Activated naive CD4-positive, alpha-beta T cell treated with anti-CD3 and anti-CD28 coated beads for 36 hours (primary cell): ENCODE measurements at regions not wholly inside any gene's neighbourhood (a gene's known extent, or its start where the extent isn't known, plus 50 kb on each side); places are given as distances from the start of the nearest gene placed in this dataset.
"Not testable (repeated sequence)": the region's sequence is repeated elsewhere in the genome, so short reads cannot be mapped to it uniquely, and the experiment has no call there.

Source experiments
- CTCF ChIA-PET: fragments of 350-600 bp; sonication (Branson Sonifier 250); formaldehyde crosslinking; loops from one replicate; lab custom pipeline; 2021; ENCODE audit warnings: antibody characterized with exemption; lab: Charles Lee
- DNase-seq: peaks from one replicate; pipeline ENCODE4 v3.0.0-alpha.2; 2020
- H3K27ac Mint-ChIP-seq: one replicate; pipeline ENCODE4 v1.8.0; 2021; ENCODE audit warnings: mild to moderate bottlenecking, mixed read lengths
- H3K27me3 Mint-ChIP-seq: one replicate; pipeline ENCODE4 v1.8.0; 2021; ENCODE audit warnings: low read depth, mixed read lengths
- H3K36me3 Mint-ChIP-seq: one replicate; pipeline ENCODE4 v1.8.0; 2021; ENCODE audit warnings: low read depth, mixed read lengths
- H3K4me1 Mint-ChIP-seq: one replicate; pipeline ENCODE4 v1.8.0; 2021; ENCODE audit warnings: low read depth, mixed read lengths
- H3K4me3 Mint-ChIP-seq: one replicate; pipeline ENCODE4 v1.8.0; 2021; ENCODE audit warnings: mild to moderate bottlenecking, moderate library complexity, mixed read lengths
- H3K9me3 Mint-ChIP-seq: one replicate; pipeline ENCODE4 v1.8.0; 2021; ENCODE audit warnings: mixed read lengths
- intact Hi-C: fragments of 100-400 bp; cut with micrococcal nuclease; formaldehyde crosslinking; loops from one replicate; pipeline ENCODE4 v1.15.1; 2023

- peaks cover 11% of the 10 kb centered on the region for H3K27me3 Mint-ChIP-seq
- H3K36me3 Mint-ChIP-seq, CTCF ChIA-PET, DNase-seq, H3K4me3 Mint-ChIP-seq, intact Hi-C loops, H3K27ac Mint-ChIP-seq, H3K4me1 Mint-ChIP-seq: not testable (repeated sequence)
- H3K9me3 Mint-ChIP-seq: peaks cover 27% of the 10 kb centered on the region
Measured at GRCh38 chr7:97234494-97234893, 117.0 kb downstream of the SDHAF3 start.

DNA sequence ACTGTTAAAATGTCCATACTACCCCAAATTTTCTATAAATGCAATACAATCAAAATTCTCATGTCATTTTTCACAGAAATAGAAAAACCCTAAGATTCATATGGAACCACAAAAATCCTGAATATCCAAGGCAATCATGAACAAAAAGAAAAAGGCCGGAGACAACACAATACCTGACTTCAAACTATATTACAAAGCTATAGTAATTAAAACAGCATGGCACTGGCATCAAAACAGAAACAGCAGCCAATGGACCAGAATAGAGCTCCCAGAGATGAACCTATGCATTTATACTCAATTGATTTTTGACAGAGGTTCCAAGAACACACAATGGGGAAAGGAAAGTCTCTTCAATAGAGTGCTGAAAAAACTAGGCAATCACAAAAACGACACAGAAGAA lies 128.8 kb downstream of the SDHAF3 start:
- peaks cover 7% of the 10 kb centered on the region for H3K9me3 Mint-ChIP-seq
- H3K27ac Mint-ChIP-seq: no peak overlapping the region
- CTCF ChIA-PET: no interaction called here
- peaks cover 2% of the 10 kb centered on the region for H3K36me3 Mint-ChIP-seq
- DNase-seq: no peak
- intact Hi-C loops: no loop called here
- H3K27me3 Mint-ChIP-seq: peaks cover 3% of the 10 kb centered on the region
- no peak overlapping the region for H3K4me3 Mint-ChIP-seq
- H3K4me1 Mint-ChIP-seq: no peaks in the 10 kb centered on the region

GRCh38 chr7:97258187-97258586 lies 140.7 kb downstream of the SDHAF3 start:
- CTCF ChIA-PET, H3K4me3 Mint-ChIP-seq, H3K27me3 Mint-ChIP-seq, H3K9me3 Mint-ChIP-seq, DNase-seq, H3K27ac Mint-ChIP-seq, H3K4me1 Mint-ChIP-seq, H3K36me3 Mint-ChIP-seq, intact Hi-C loops: not testable (repeated sequence)

DNA sequence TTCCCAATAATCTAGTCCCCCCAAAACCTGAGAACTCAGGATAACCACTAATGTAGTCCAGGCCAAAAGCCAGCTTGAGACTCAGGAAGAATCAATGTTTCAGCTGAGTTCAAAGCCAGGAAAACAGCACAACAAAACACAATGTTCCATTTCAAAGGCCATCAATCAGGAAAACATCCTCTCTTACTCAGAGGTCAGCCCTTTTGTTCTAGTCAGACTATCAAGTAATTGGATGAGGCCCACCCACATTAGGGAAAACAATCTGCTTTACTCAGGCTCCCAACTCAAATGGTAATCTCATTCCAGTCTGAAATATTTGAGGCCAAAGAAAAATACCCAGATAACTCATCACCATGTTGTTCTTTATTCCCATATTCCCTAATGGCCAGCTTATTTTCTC lies 152.2 kb downstream of the SDHAF3 start:
- Mint-ChIP-seq H3K27ac (no peak overlapping the region), H3K9me3 (no peaks in the 10 kb centered on the region), H3K27me3 (peaks cover 5% of the 10 kb centered on the region), H3K4me3 (no peak overlapping the region), H3K4me1 (no peaks in the 10 kb centered on the region), H3K36me3 (no peaks in the 10 kb centered on the region)
- CTCF ChIA-PET: no interaction called here
- no peak for DNase-seq
- intact Hi-C loops: no loop called here

DNA sequence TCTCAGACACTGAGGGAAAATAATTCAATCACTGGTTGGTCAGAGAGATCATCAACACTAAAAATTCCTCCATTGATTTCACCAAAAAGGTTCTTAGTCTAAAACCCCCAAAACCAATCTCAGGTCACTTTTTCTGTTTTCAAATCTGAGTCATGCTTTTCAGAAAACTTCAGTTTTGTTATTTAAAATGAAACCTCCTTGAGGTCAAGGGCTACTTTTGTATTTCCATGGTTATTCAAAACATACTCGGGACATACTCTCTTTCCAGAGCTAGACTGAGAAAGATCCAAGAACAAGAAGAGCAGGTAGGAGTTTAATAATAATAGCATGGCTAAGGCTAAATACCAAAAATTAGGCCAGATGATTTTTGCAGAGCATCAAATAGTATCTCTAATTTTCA lies 152.8 kb downstream of the SDHAF3 start:
- intact Hi-C loops: no loop called here
- Mint-ChIP-seq H3K36me3 (no peaks in the 10 kb centered on the region), H3K27ac (no peak overlapping the region), H3K4me1 (no peaks in the 10 kb centered on the region), H3K9me3 (no peaks in the 10 kb centered on the region), H3K4me3 (no peak overlapping the region), H3K27me3 (peaks cover 5% of the 10 kb centered on the region)
- CTCF ChIA-PET: no interaction called here
- no peak for DNase-seq

DNA sequence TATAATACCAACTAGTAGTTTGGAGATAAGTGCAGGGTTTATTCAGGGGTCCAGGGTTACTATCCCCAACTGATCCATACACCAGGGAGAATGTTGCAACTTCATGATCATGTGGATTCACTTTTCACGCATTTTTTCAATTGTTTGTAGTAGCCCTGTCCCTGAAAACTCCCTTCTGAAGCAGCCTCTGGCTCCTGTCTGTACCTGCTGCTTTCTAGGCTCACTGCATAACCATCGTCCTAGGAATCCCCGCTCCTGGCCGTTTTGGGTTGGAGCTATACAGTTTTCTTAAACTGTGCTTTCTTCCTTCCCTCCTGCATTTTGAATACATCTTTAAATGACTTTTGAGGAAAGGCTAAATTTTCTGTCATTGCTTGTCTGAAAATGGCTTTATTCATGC lies 154.1 kb downstream of the SDHAF3 start:
- Mint-ChIP-seq H3K36me3 (no peaks in the 10 kb centered on the region), H3K27ac (no peak overlapping the region), H3K4me1 (no peaks in the 10 kb centered on the region), H3K9me3 (no peaks in the 10 kb centered on the region), H3K4me3 (no peak overlapping the region), H3K27me3 (peaks cover 5% of the 10 kb centered on the region)
- CTCF ChIA-PET: no interaction called here
- intact Hi-C loops: no loop called here
- no peak for DNase-seq

DNA sequence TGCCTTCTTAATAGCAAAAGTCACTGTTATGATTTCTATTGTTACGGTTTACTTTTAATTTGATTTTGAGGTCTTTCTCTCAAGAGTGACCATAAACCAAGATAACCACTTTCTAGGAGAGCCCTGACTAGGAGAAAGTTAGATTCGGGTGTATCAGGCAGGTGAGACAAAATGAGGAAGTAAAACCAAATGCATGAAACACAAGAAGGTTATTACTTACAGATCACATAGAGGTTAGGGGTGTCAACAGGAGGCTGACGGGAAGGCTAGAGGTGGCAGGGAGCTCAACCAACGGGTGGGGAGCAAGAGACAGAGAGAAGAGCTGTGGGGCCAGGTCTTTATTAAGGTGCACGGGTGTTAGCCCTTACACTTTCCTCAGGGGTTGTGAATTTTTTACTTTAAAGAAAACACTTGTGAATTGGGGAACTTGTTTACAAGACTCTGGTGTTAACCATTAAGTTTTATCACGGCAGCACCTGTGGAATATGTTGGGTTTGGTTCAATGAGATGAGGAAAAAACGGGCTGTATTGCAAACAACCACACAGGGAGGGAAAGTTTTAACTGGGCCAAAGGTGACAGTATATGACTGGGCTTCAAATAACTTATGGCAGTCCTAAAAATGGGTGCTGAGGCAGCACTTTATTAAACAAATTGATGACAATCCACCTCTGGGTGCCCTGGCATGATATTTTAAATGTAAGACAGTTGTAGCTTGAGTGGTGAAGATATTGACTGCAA lies 154.9 kb downstream of the SDHAF3 start:
- CTCF ChIA-PET: no interaction called here
- Mint-ChIP-seq H3K27me3 (peaks cover 5% of the 10 kb centered on the region), H3K4me3 (no peak overlapping the region), H3K36me3 (no peaks in the 10 kb centered on the region), H3K4me1 (no peaks in the 10 kb centered on the region), H3K9me3 (no peaks in the 10 kb centered on the region), H3K27ac (no peak overlapping the region)
- intact Hi-C loops: no loop called here
- no peak for DNase-seq

DNA sequence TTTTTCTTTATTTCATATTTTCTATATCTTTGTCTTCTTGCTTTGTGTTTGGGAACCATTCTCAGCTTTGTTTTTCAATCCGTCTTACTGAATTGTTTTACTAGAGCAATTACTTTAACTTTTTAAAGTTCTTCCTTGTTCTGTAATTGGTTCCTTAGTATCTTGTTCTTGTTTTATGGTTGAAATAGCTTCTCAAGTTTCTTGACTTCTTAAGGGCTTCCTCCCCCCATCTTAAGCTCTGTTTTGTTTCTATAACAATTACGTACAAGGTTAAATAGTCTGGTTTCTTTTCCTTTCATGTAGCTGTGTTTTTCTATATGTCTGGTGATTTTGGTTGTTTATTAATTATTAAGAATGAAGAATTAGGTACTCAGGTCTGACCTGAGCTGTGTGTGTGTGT lies 158.0 kb downstream of the SDHAF3 start:
- intact Hi-C loops: no loop called here
- CTCF ChIA-PET: no interaction called here
- Mint-ChIP-seq H3K4me1 (no peaks in the 10 kb centered on the region), H3K9me3 (no peaks in the 10 kb centered on the region), H3K4me3 (no peak overlapping the region), H3K36me3 (no peaks in the 10 kb centered on the region), H3K27ac (no peak overlapping the region), H3K27me3 (peaks cover 5% of the 10 kb centered on the region)
- no peak for DNase-seq

- H3K4me3 Mint-ChIP-seq: no peak overlapping the region
- H3K36me3 Mint-ChIP-seq: no peaks in the 10 kb centered on the region
- H3K27ac Mint-ChIP-seq: no peak overlapping the region
- DNase-seq: no peak
- intact Hi-C loops: no loop called here
- H3K4me1 Mint-ChIP-seq: no peaks in the 10 kb centered on the region
- H3K27me3 Mint-ChIP-seq: peaks cover 2% of the 10 kb centered on the region
- H3K9me3 Mint-ChIP-seq: no peaks in the 10 kb centered on the region
- CTCF ChIA-PET: no interaction called here
Measured at GRCh38 chr7:97280950-97281349, 163.5 kb downstream of the SDHAF3 start.

GRCh38 chr7:97285348-97285747 lies 167.8 kb downstream of the SDHAF3 start:
- CTCF ChIA-PET: no interaction called here
- no peak for DNase-seq
- peaks cover 2% of the 10 kb centered on the region for H3K27me3 Mint-ChIP-seq
- intact Hi-C loops: no loop called here
- peaks cover 4% of the 10 kb centered on the region for H3K9me3 Mint-ChIP-seq
- H3K4me3 Mint-ChIP-seq: no peak overlapping the region
- peaks cover 1% of the 10 kb centered on the region for H3K36me3 Mint-ChIP-seq
- H3K27ac Mint-ChIP-seq: no peak overlapping the region
- no peaks in the 10 kb centered on the region for H3K4me1 Mint-ChIP-seq

- DNase-seq: no peak
- Mint-ChIP-seq H3K27me3 (no peaks in the 10 kb centered on the region), H3K4me1 (no peaks in the 10 kb centered on the region), H3K27ac (no peak overlapping the region), H3K36me3 (peaks cover 1% of the 10 kb centered on the region), H3K4me3 (no peak overlapping the region), H3K9me3 (peaks cover 2% of the 10 kb centered on the region)
- CTCF ChIA-PET: no interaction called here
- intact Hi-C loops: no loop called here
Measured at GRCh38 chr7:97293031-97293430, 175.5 kb downstream of the SDHAF3 start.

DNA sequence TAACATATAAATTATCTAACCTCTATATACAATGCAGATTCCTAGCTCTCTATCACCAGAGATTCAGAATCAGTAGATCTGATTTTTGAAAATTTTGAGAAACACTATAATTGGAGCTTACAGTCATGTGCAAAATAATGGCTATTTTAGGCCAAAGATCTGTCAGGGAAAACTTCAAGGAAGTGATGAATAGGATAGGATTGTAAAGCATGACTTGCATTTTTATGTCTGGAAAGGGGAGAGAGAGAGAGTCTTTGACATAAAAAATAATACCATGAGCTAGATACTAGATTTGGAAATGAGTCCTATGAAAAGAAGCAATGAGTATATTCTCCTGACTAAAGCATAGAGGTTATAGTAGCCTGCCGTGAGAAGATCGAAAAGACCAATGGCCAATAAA lies 181.1 kb downstream of the SDHAF3 start:
- Mint-ChIP-seq H3K4me3 (no peak overlapping the region), H3K4me1 (no peaks in the 10 kb centered on the region)
- intact Hi-C loops: no loop called here

GRCh38 chr7:97305589-97305988 lies 188.1 kb downstream of the SDHAF3 start:
- no peaks in the 10 kb centered on the region for H3K36me3 Mint-ChIP-seq
- CTCF ChIA-PET: no interaction called here
- no peak overlapping the region for H3K27ac Mint-ChIP-seq
- intact Hi-C loops: no loop called here
- H3K27me3 Mint-ChIP-seq: peaks cover 5% of the 10 kb centered on the region
- no peaks in the 10 kb centered on the region for H3K4me1 Mint-ChIP-seq
- H3K9me3 Mint-ChIP-seq: no peaks in the 10 kb centered on the region
- H3K4me3 Mint-ChIP-seq: no peak overlapping the region
- no peak for DNase-seq

More for the DNA sequence above, 181.1 kb downstream of the SDHAF3 start:
- H3K27me3 Mint-ChIP-seq: peaks cover 5% of the 10 kb centered on the region
- no peak for DNase-seq
- no peaks in the 10 kb centered on the region for H3K36me3 Mint-ChIP-seq
- H3K9me3 Mint-ChIP-seq: no peaks in the 10 kb centered on the region
- no peak overlapping the region for H3K27ac Mint-ChIP-seq
- CTCF ChIA-PET: no interaction called here
